NOMO-1 treated with dmso at 0.1 percent for 144 hours (cell line): ENCODE measurements at regions not wholly inside any gene's neighbourhood (a gene's known extent, or its start where the extent isn't known, plus 50 kb on each side); places are given as distances from the start of the nearest gene placed in this dataset.
A peak's percentile ranks its signal among the peaks of the same experiment; 100 is the strongest.
"Not testable (repeated sequence)": the region's sequence is repeated elsewhere in the genome, so short reads cannot be mapped to it uniquely, and the experiment has no call there.

Experiments
- DNase-seq: peaks from one replicate; lab custom pipeline; 2025; ENCODE audit not compliant: unreplicated experiment; lab: John Stamatoyannopoulos, UW

DNA sequence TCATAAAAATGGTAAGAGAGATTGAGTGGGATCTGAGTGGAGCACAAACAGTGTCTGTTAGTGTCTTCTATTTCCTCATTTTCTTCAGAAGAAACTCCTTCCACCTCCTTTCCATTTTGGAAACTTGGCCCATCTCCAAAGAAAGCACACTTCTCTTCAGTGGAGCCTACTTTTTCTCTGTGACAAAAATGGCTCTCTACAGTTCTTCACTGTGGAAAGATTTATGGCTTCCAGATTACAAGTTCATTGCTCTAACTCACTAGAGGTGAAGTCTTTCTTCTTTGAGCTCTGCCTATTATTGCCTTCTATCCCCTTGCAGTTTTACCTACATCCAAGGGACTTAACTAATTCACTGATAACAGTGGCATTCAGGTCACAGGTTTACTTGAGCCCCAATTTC, 325.8 kb downstream of the ANTXR2 start:
- no peak for DNase-seq

- no peak for DNase-seq
Observed at GRCh38 chr4:79743014-79743413, 330.0 kb downstream of the ANTXR2 start.

- DNase-seq = no peak
Observed at GRCh38 chr4:79739912-79740311, 331.9 kb upstream of the GK2 start.

DNA sequence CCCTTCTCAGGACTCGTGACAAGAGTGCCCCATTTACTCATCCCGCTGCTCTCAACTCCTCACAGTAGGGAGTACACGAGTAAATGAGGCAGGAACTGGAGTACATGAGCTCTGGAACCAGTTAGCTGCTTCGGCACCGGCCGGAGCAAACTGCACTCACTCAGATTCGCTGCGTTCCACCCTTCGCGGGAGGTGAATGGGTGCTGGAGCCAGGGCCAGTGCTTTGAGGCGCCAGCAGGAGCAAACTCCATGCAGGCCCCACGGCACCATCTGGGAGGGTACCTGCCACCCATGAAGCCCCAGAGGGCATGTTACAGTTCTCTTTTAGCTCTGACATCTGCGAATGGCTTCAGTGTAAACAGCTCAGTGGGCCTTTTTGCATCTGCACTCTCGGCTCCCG, 315.5 kb upstream of the GK2 start:
- DNase-seq = no peak

- DNase-seq = no peak
Observed at GRCh38 chr4:79700356-79700755, 292.3 kb upstream of the GK2 start.

DNA sequence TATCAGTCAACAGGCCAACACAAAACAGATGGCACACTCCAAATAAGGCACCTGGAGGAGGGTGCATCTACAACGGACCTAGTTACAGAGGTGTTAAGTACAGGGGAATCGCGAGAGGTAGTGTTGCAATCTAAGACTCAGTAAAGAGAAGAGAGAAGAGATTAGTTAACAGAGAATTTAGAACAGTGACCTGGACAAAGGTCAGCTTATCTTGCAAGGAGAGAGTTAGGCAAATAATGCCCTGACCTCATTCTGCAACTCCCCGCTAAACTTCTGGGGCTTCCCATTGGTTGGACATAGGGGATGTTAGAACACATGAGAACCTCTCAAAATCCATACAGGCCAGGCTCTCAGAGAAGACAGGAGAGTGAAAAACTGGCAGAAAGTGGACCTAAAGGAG, 289.4 kb upstream of the GK2 start:
- no peak for DNase-seq

DNA sequence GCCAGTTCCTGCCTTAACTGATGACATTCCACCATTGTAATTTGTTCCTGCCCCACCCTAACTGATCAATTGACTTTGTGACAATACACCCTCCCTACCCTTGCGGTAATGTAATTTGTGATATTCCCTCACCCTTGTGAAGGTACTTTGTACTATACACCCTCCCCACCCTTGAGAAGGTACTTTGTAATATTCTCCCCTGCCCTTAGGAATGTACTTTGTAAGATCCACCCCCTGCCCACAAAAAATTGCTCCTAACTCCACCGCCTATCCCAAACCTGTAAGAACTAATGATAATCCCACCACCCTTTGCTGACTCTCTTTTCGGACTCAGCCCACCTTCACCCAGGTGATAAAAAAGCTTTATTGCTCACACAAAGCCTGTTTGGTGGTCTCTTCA, 288.5 kb upstream of the GK2 start:
- DNase-seq = not testable (repeated sequence)

- no peak for DNase-seq
Observed at GRCh38 chr4:79695848-79696247, 287.8 kb upstream of the GK2 start.

GRCh38 chr4:79689740-79690139, 281.7 kb upstream of the GK2 start:
- DNase-seq = no peak

DNA sequence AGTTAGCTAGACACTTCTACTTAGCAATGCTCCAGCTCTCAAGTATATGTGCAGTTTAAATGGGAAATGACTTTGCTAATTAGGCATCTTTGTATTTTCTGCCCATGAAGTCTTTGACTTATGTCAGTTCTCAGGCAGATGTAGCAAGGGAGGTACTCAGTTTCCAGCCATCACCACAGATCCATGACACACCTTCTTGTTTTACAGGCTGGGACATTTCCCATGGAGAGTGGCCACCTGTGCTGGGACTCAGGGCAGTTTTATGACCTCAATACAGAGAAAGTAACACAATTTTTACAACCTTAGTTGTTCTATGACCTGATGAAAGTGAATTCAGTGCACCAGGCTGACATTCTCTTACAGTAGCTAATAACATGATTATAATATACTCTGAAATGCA, 280.7 kb upstream of the GK2 start:
- no peak for DNase-seq

DNA sequence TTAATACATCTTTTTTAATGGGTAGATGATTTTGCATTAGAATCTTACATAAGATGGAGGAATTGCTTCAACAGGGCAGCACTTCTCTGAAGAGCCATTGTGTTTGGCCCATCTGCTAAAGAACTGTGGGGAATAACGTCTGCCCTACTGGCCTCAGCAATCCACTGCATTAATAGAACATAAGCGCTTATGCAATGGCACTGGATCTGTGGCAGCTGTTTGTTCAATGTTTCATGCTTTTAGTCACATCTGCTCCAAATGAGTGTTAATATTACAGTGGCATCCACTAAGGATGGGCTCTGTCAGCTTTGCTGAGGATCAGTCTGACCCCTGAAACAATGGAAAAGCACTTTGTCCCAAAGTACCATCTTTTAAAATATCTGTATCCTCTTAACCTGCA, 279.0 kb upstream of the GK2 start:
- no peak for DNase-seq

DNA sequence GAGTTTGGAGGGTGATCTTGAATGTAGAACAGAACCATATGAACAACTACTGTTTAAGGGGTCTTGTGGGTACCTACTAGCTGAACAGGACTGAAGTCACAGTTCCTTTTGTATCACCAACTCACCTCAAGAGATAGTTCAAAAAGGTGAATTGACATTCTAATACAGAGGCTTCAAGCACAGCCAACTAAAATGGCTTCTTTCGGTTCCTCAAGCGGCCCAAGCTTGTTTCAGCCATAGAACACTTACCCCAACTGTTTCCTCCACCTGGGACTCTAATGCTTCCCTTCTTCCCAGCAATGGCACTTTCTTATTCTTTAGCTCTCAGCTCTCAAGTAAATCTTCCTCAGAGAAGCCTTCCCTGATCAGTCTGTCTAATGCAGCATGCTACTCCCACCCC, 277.5 kb upstream of the GK2 start:
- no peak for DNase-seq

DNA sequence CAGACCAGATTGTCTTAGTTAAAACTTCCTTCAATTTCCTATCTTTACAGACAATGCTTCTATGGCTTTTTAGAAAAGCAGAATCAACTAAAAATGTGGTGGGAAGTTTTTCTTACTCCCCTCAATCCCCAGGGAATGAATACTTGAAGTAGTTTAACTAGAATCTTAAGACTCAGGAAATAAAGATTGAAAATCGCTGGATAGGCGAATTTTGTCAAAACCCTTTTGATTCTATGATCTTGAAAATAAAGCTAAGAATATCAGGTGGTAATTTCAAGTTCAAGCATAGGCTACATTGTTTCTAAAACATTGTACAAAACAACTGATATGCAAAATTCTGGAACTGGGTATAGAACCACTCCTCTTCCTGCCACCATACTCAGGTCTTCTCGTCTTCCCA, 276.5 kb upstream of the GK2 start:
- DNase-seq = no peak

DNA sequence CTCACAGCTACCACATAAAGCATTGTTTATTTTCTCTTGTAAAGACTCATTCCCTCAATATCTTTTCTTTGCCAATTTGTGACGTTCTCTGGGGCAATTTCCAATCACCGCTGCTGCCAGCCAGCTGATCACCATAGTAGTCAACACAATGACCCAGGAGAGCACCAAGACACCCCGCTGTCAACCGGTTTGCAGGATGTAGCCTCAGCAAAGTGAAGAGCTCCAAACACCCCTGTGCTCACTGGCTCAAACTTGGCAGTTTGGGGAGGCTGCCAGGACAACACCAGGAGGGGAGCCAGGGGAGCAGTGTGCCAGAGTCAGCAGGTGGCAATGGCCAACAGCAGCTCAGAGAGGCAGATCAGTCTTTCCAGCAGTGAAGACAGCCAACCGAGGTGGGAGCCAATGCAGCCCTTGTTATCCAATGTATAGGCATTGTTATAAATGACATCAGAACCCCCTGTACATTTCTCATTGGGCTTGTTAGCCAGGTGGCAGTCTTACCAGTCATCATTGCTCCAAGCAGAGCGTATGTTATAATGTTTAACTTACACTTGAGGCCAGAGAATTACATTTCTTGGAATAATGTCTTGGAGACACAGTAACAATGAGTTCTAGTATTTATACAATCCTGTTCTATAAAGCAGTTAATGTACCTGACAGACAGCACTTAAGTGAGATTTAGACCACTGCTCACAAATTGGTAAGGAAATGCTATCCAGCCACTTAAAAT, 274.9 kb upstream of the GK2 start:
- DNase-seq = no peak

DNA sequence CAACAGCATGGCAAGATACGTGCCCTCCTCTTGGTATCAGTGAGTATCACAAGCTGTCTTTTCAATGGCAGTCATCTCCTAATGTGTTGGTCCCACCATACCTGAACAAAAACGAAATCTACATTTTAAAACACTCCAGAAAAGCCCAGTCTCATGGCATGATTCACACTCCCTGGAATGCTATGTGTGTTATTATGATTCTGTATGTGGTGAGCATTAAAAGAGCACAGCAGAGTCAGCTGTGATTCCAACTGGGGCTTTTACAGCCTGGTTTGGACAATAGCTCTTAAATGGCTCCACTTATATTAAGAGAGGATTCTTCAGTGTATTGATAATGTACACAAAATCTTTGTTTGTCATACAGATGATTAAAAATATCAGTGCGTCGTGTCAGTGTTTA, 274.1 kb upstream of the GK2 start:
- no peak for DNase-seq

- DNase-seq = no peak
Observed at GRCh38 chr4:79679859-79680258, 271.8 kb upstream of the GK2 start.

DNA sequence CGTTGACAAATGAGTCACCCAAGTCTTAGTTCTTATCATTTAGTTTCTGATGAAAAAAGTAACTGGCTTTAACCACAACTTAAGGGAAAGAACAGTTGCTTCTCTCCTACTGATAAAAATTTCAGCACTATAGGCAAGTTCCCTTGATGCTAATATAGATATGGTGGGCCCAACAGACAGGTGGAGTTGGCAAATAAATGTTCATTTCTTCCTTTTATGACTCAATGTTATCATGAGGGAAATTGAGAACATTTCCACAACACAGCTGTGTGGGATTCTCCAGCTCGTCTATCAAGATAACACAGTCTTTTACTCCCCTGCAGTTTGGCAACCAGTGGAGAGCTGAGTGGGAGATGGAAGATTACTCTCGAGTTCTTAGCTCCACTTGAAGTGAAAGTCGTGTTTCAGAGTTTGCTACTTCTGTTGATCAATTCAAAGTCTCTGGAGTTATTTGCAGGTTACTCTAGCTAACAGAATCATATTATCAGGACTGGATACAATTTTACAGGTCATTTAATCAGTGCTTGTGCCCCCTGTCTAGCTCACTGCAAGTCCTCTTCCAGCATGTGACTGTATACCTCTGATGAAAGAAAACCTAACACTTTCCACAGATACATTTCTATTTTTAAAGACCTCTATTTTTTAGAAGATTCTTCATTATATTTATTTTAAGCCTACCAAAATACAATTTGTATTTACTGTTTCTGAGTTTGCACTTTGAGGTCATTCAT, 270.6 kb upstream of the GK2 start:
- no peak for DNase-seq

DNA sequence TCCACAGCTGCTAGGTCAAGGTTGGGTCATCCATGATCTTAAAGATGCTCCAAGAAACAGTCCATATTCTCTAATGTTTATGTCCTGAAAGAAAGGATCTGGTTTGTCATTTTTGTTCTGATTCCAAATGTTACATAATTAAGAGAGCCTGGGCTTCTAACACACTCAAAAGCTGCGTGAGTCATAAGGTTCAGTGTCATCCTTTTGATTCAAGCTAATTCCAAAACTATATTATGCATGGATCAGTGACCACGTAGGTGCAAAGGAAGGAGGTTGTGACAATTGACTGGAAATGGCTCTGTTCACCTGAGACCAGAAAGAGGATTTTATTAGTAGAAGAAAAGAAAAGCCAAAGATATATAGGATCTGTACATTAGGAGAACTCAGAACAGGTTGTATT, 268.7 kb upstream of the GK2 start:
- DNase-seq = no peak

- not testable (repeated sequence) for DNase-seq
Observed at GRCh38 chr4:79674906-79675305, 266.9 kb upstream of the GK2 start.

DNA sequence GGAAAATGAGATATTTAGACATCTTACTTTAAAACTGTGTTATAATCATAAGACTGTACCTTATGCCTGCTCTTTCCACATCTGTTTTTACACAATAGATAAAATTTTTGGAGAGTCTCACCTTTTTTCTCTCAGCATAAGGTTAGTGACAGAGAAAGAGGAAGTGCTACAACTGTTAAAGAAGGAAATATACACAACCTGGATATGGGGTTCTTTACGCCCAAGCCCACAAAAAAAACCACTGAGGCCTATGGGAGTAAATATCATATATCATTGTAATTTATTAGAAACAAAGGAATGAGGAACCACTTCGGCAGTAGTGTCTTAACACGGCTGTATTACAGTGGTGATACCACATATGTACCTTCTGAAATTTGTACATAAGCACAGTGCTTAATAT, 265.9 kb upstream of the GK2 start:
- peak; percentile 3 for DNase-seq

GRCh38 chr4:79673377-79673776, 265.3 kb upstream of the GK2 start:
- DNase-seq = no peak

GRCh38 chr4:79666875-79667274, 258.8 kb upstream of the GK2 start:
- DNase-seq = no peak

- DNase-seq = no peak
Observed at GRCh38 chr4:79666112-79666511, 258.1 kb upstream of the GK2 start.
